Breast epithelium (tissue), 3 donors: ENCODE measurements at regions not wholly inside any gene's neighbourhood (a gene's known extent, or its start where the extent isn't known, plus 50 kb on each side); places are given as distances from the start of the nearest gene placed in this dataset.

ENCODE experiments used
- POLR2A ChIP-seq: fragments of 450-650 bp; IDR thresholded peaks from one replicate; pipeline ENCODE4 v1.6.1; 2016; ENCODE audit warnings: antibody characterized with exemption, mild to moderate bottlenecking, moderate library complexity
- POLR2AphosphoS5 ChIP-seq, 3 donors: sonication (generic); formaldehyde crosslinking; IDR thresholded peaks; one replicate each; pipeline ENCODE4 v1.6.1; 2017; ENCODE audit warnings: antibody characterized with exemption in 3 of 3
- TF ChIP-seq, protein P1 (sequence below), 3 donors: fragments of 450-650 bp; IDR thresholded peaks; one replicate each; pipeline ENCODE4 v1.5.1; 2016 to 2017; ENCODE audit warnings: antibody characterized with exemption in 3 of 3, mild to moderate bottlenecking in 3 of 3, moderate library complexity in 3 of 3

GRCh38 chr7:115216652-115217051 is 294.8 kb downstream of the MDFIC start:
- TF ChIP-seq, protein P1, sequence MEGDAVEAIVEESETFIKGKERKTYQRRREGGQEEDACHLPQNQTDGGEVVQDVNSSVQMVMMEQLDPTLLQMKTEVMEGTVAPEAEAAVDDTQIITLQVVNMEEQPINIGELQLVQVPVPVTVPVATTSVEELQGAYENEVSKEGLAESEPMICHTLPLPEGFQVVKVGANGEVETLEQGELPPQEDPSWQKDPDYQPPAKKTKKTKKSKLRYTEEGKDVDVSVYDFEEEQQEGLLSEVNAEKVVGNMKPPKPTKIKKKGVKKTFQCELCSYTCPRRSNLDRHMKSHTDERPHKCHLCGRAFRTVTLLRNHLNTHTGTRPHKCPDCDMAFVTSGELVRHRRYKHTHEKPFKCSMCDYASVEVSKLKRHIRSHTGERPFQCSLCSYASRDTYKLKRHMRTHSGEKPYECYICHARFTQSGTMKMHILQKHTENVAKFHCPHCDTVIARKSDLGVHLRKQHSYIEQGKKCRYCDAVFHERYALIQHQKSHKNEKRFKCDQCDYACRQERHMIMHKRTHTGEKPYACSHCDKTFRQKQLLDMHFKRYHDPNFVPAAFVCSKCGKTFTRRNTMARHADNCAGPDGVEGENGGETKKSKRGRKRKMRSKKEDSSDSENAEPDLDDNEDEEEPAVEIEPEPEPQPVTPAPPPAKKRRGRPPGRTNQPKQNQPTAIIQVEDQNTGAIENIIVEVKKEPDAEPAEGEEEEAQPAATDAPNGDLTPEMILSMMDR (IDR thresholded peaks at IDR 0.05), result no peak
- TF ChIP-seq POLR2A (no peak), POLR2AphosphoS5 (IDR thresholded peaks at IDR 0.05) (no peak)
